DOHH2 (cell line): ENCODE measurements at regions not wholly inside any gene's neighbourhood (a gene's known extent, or its start where the extent isn't known, plus 50 kb on each side); places are given as distances from the start of the nearest gene placed in this dataset.

Source experiments
- H3F3A ChIP-seq: fragments of 200-600 bp; sonication (generic), shearing (Covaris generic); 2 replicates; pipeline ENCODE4 v1.6.0; 2016; ENCODE audit warnings: antibody characterized with exemption, mild to moderate bottlenecking; ENCODE audit not compliant: control insufficient read depth, insufficient read depth
- H3K27ac ChIP-seq: fragments of 200-600 bp; sonication (generic); 2 replicates; pipeline ENCODE4 v1.5.1; 2014; ENCODE audit warnings: low read depth, mild to moderate bottlenecking, low read length, moderate library complexity
- H3K27me3 ChIP-seq: fragments of 200-600 bp; sonication (generic); 2 replicates; pipeline ENCODE4 v1.6.1; 2014; ENCODE audit warnings: mild to moderate bottlenecking, low read length, mixed read lengths; ENCODE audit not compliant: control insufficient read depth
- H3K36me3 ChIP-seq: fragments of 200-600 bp; sonication (generic); 2 replicates; pipeline ENCODE4 v1.6.1; 2014; ENCODE audit warnings: mild to moderate bottlenecking, low read length, moderate library complexity, mixed read lengths; ENCODE audit not compliant: control insufficient read depth
- H3K4me1 ChIP-seq: fragments of 200-600 bp; sonication (generic); 2 replicates; pipeline ENCODE4 v1.6.1; 2014; ENCODE audit warnings: mild to moderate bottlenecking, low read length, mixed read lengths; ENCODE audit not compliant: control insufficient read depth
- H3K4me2 ChIP-seq: fragments of 200-600 bp; sonication (generic); 2 replicates; pipeline ENCODE4 v1.6.0; 2014; ENCODE audit warnings: mild to moderate bottlenecking, low read length, moderate library complexity
- H3K4me3 ChIP-seq: fragments of 200-600 bp; sonication (generic); 2 replicates; pipeline ENCODE4 v1.5.1; 2014; ENCODE audit warnings: mild to moderate bottlenecking, low read length, mixed read lengths
- H3K79me2 ChIP-seq: fragments of 200-600 bp; sonication (generic); 2 replicates; pipeline ENCODE4 v1.6.1; 2014; ENCODE audit warnings: mild to moderate bottlenecking, low read length, mixed read lengths; ENCODE audit not compliant: control insufficient read depth
- H3K9me2 ChIP-seq: fragments of 200-600 bp; sonication (generic); replicated peaks from 2 replicates; pipeline ENCODE4 v1.6.1; 2014; ENCODE audit warnings: mild to moderate bottlenecking, low read length, mixed read lengths; ENCODE audit not compliant: control insufficient read depth
- H3K9me3 ChIP-seq: fragments of 200-600 bp; sonication (generic); 2 replicates; pipeline ENCODE4 v1.6.1; 2014; ENCODE audit warnings: antibody characterized with exemption, low read length, mixed read lengths; ENCODE audit not compliant: control insufficient read depth, insufficient read depth
- H4K20me1 ChIP-seq: fragments of 200-600 bp; sonication (generic); 2 replicates; pipeline ENCODE4 v1.6.0; 2014; ENCODE audit warnings: low read depth, mild to moderate bottlenecking, antibody characterized with exemption, low read length, moderate library complexity; ENCODE audit not compliant: control insufficient read depth, insufficient read depth
- EZH2phosphoT487 ChIP-seq: fragments of 200-600 bp; sonication (generic); IDR thresholded peaks from 2 replicates; pipeline ENCODE4 v1.6.1; 2017; ENCODE audit warnings: borderline replicate concordance, mild to moderate bottlenecking, antibody characterized with exemption, low read length, moderate library complexity, mixed read lengths
- TF ChIP-seq, protein P1 (sequence below): fragments of 200-600 bp; sonication (generic); IDR thresholded peaks from one replicate; pipeline ENCODE4 v1.5.1; 2014; ENCODE audit warnings: antibody characterized with exemption, mild to moderate bottlenecking, low read depth, low read length; ENCODE audit not compliant: poor library complexity, severe bottlenecking

- H3K9me2 ChIP-seq, result no peaks in the 10 kb centered on the region
- H3K4me2 ChIP-seq, result no peak overlapping the region
- H3K27ac ChIP-seq, result no peak overlapping the region
- TF ChIP-seq, protein P1, sequence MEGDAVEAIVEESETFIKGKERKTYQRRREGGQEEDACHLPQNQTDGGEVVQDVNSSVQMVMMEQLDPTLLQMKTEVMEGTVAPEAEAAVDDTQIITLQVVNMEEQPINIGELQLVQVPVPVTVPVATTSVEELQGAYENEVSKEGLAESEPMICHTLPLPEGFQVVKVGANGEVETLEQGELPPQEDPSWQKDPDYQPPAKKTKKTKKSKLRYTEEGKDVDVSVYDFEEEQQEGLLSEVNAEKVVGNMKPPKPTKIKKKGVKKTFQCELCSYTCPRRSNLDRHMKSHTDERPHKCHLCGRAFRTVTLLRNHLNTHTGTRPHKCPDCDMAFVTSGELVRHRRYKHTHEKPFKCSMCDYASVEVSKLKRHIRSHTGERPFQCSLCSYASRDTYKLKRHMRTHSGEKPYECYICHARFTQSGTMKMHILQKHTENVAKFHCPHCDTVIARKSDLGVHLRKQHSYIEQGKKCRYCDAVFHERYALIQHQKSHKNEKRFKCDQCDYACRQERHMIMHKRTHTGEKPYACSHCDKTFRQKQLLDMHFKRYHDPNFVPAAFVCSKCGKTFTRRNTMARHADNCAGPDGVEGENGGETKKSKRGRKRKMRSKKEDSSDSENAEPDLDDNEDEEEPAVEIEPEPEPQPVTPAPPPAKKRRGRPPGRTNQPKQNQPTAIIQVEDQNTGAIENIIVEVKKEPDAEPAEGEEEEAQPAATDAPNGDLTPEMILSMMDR, result no peak
- no peak for TF ChIP-seq EZH2phosphoT487
- no peaks in the 10 kb centered on the region for H3K36me3 ChIP-seq
- H3K4me1 ChIP-seq, result no peaks in the 10 kb centered on the region
- H4K20me1 ChIP-seq, result no peaks in the 10 kb centered on the region
- no peaks in the 10 kb centered on the region for H3F3A ChIP-seq
- H3K9me3 ChIP-seq, result no peaks in the 10 kb centered on the region
- no peaks in the 10 kb centered on the region for H3K79me2 ChIP-seq
- 0 out of 2 replicates have a peak, but pooled peaks cover 3% of the 10 kb centered on the region for H3K27me3 ChIP-seq
- H3K4me3 ChIP-seq, result no peak overlapping the region
These were observed 198.0 kb upstream of the HTR2A start for GRCh38 chr13:47094734-47095434.

DNA sequence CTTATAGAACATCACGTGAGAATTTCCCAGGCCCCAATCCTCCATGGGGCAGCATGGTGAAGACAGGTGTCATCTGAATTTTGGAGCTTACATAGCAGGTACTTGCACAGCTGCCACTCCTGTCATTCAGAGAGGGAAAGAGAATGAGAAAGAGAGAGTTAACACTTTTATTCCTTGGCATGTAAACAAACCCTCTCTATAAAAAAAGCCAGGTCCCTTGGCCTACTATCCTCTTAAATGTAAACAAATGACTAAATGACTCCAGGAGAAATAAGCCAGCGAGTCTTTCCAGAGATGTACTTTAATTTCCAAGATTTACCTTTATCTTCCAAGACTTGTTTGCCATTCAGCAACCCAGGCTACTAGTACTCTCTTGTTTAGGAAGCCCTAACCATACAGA, 195.3 kb upstream of the HTR2A start:
- Histone ChIP-seq H3K9me2 (no peaks in the 10 kb centered on the region), H3K4me1 (no peaks in the 10 kb centered on the region), H3K4me2 (no peak overlapping the region), H3K27ac (no peak overlapping the region), H3K9me3 (no peaks in the 10 kb centered on the region), H3K27me3 (0 out of 2 replicates have a peak, but pooled peaks cover 3% of the 10 kb centered on the region), H3K79me2 (no peaks in the 10 kb centered on the region), H3K4me3 (no peak overlapping the region), H3K36me3 (no peaks in the 10 kb centered on the region), H4K20me1 (no peaks in the 10 kb centered on the region), H3F3A (no peaks in the 10 kb centered on the region)
- TF ChIP-seq EZH2phosphoT487, result no peak
- TF ChIP-seq, protein P1, result no peak

DNA sequence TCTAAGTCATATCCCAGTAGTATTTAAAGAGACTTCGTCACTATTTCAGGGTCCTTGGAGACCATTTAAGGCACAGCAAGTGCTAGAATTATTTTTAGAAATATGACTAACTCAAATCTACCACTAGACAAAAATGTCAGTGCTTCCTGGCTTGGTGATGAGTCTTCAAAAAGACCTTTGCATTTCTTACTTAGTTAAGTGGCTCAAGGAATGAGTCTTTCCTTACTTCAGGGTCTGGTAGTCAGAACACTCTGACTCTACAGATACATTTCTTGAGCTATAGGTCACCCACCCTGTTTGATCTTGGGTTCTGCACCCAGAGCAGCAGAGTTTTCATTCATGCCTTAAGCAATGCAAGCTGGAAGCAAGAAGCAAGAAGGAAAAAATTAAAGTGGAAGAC, 191.0 kb upstream of the HTR2A start:
- no peaks in the 10 kb centered on the region for H3K36me3 ChIP-seq
- H4K20me1 ChIP-seq, result no peaks in the 10 kb centered on the region
- H3F3A ChIP-seq, result no peaks in the 10 kb centered on the region
- H3K4me3 ChIP-seq, result no peak overlapping the region
- no peaks in the 10 kb centered on the region for H3K9me3 ChIP-seq
- no peaks in the 10 kb centered on the region for H3K79me2 ChIP-seq
- no peak overlapping the region for H3K27ac ChIP-seq
- 0 out of 2 replicates have a peak, but pooled peaks cover 2% of the 10 kb centered on the region for H3K27me3 ChIP-seq
- no peaks in the 10 kb centered on the region for H3K9me2 ChIP-seq
- TF ChIP-seq EZH2phosphoT487, result no peak
- TF ChIP-seq, protein P1, result no peak
- H3K4me2 ChIP-seq, result no peak overlapping the region
- H3K4me1 ChIP-seq, result no peaks in the 10 kb centered on the region
